ENCODE measurements at regions not wholly inside any gene's neighbourhood (a gene's known extent, or its start where the extent isn't known, plus 50 kb on each side); places are given as distances from the start of the nearest gene placed in this dataset.

- ChIA-PET POLR2A (no interaction called here), CTCF (no interaction called here), RAD21 (ENCODE audit: low non-redundant PET in 1 of 2, low total read pairs in 2 of 2, uncharacterized antibody in 2 of 2, unreplicated experiment in 2 of 2) (no interaction called here)
- Histone ChIP-seq H3K36me3 (ENCODE audit: control insufficient read depth in 1 of 2, insufficient read depth in 2 of 2, low read length in 2 of 2) (no peaks in the 10 kb centered on the region), H3K9ac (ENCODE audit: low read length) (no peak overlapping the region), H3K9me3 (ENCODE audit: control insufficient read depth in 1 of 2, insufficient read depth in 1 of 2, low read depth in 1 of 2, low read length in 2 of 2) (no peaks in the 10 kb centered on the region), H3K9me2 (ENCODE audit: insufficient read depth) (no peaks in the 10 kb centered on the region), H3K4me3 (replicated peaks in 1 of 2; ENCODE audit: low read depth in 1 of 2, low read length in 2 of 2) (no peak overlapping the region), H2AFZ (ENCODE audit: low read depth, low read length, poor library complexity, severe bottlenecking) (no peak overlapping the region), H4K20me1 (ENCODE audit: insufficient read depth) (no peaks in the 10 kb centered on the region), H3K4me2 (ENCODE audit: low read length) (no peak overlapping the region), H3K4me1 (ENCODE audit: control insufficient read depth in 1 of 2, insufficient read depth in 2 of 2, low read length in 2 of 2) (no peaks in the 10 kb centered on the region), H3K27ac (ENCODE audit: low read depth, low read length) (no peak overlapping the region), H3K27me3 (ENCODE audit: insufficient read depth, low read length) (no peaks in the 10 kb centered on the region), H3K79me2 (ENCODE audit: insufficient read depth, low read length) (no peaks in the 10 kb centered on the region)
- no TSS peak for BruUV-seq (replicated peaks)
- DNase-seq (ENCODE audit: low read depth, low spot score) (no peak), ATAC-seq (no peak)
- no peak for TF ChIP-seq TCF7L2 (IDR thresholded peaks at IDR 0.05; ENCODE audit: borderline replicate concordance, extremely low read depth, insufficient read depth, insufficient read length)
- intact Hi-C loops (cut with micrococcal nuclease) = no loop called here
These were observed 124.4 kb upstream of the PTPRZ1 start for GRCh38 chr7:121748546-121748945.

- ChIA-PET POLR2A (no interaction called here), RAD21 (ENCODE audit: low non-redundant PET in 1 of 2, low total read pairs in 2 of 2, uncharacterized antibody in 2 of 2, unreplicated experiment in 2 of 2) (no interaction called here), CTCF (interaction anchor here (1.5 kb wide), 1 partner anchor 249 kb away, joined by 5 read pairs; no protein-coding TSS in a partner anchor)
- H3K27ac ChIP-seq (ENCODE audit: low read depth, low read length) = no peak overlapping the region
- no peak overlapping the region for H3K4me3 ChIP-seq (replicated peaks in 1 of 2; ENCODE audit: low read depth in 1 of 2, low read length in 2 of 2)
- H3K9me2 ChIP-seq (ENCODE audit: insufficient read depth) = no peaks in the 10 kb centered on the region
- H3K27me3 ChIP-seq (ENCODE audit: insufficient read depth, low read length) = no peaks in the 10 kb centered on the region
- H3K9me3 ChIP-seq (ENCODE audit: control insufficient read depth in 1 of 2, insufficient read depth in 1 of 2, low read depth in 1 of 2, low read length in 2 of 2) = no peaks in the 10 kb centered on the region
- no peak overlapping the region for H3K4me2 ChIP-seq (ENCODE audit: low read length)
- no peak overlapping the region for H2AFZ ChIP-seq (ENCODE audit: low read depth, low read length, poor library complexity, severe bottlenecking)
- no peaks in the 10 kb centered on the region for H3K79me2 ChIP-seq (ENCODE audit: insufficient read depth, low read length)
- no TSS peak for BruUV-seq (replicated peaks)
- H3K9ac ChIP-seq (ENCODE audit: low read length) = no peak overlapping the region
- no peaks in the 10 kb centered on the region for H3K4me1 ChIP-seq (ENCODE audit: control insufficient read depth in 1 of 2, insufficient read depth in 2 of 2, low read length in 2 of 2)
- no peaks in the 10 kb centered on the region for H3K36me3 ChIP-seq (ENCODE audit: control insufficient read depth in 1 of 2, insufficient read depth in 2 of 2, low read length in 2 of 2)
- intact Hi-C loops (cut with micrococcal nuclease) = no loop called here
- H4K20me1 ChIP-seq (ENCODE audit: insufficient read depth) = no peaks in the 10 kb centered on the region
- no peak for ATAC-seq
- DNase-seq (ENCODE audit: low read depth, low spot score) = no peak
- TF ChIP-seq CEBPB (IDR thresholded peaks at IDR 0.05; ENCODE audit: low read depth) = no peak
- no peak for TF ChIP-seq REST (IDR thresholded peaks at IDR 0.05; ENCODE audit: low read depth)
- TF ChIP-seq EGR1 (IDR thresholded peaks at IDR 0.05; ENCODE audit: low read depth) = no peak
- TF ChIP-seq TCF7L2 (IDR thresholded peaks at IDR 0.05; ENCODE audit: borderline replicate concordance, extremely low read depth, insufficient read depth, insufficient read length) = no peak
- no peak for TF ChIP-seq ELF1 (IDR thresholded peaks at IDR 0.05; ENCODE audit: borderline replicate concordance, low read depth)
- no peak for TF ChIP-seq ZBTB33 (IDR thresholded peaks at IDR 0.05; ENCODE audit: extremely low read depth, insufficient replicate concordance, low read length)
- no peak for TF ChIP-seq CTCF (IDR thresholded peaks at IDR 0.05 in 2 of 3, conservative IDR thresholded peaks at IDR 0.05 in 1 of 3; ENCODE audit: borderline replicate concordance in 1 of 3, insufficient read depth in 1 of 3, low read depth in 2 of 3, low read length in 2 of 3)
- TF ChIP-seq ZFX (IDR thresholded peaks at IDR 0.05) = no peak
- no peak for TF ChIP-seq EZH2phosphoT487 (IDR thresholded peaks at IDR 0.05; ENCODE audit: borderline replicate concordance)
- no peak for TF ChIP-seq CBX3 (IDR thresholded peaks at IDR 0.05; ENCODE audit: low read depth)
- TF ChIP-seq SRF (IDR thresholded peaks at IDR 0.05; ENCODE audit: low read depth) = no peak
- TF ChIP-seq YY1 (IDR thresholded peaks at IDR 0.05; ENCODE audit: extremely low read depth, insufficient replicate concordance, low read depth, low read length) = no peak
- no peak for TF ChIP-seq POLR2A (IDR thresholded peaks at IDR 0.05; ENCODE audit: borderline replicate concordance, extremely low read depth, insufficient read depth, insufficient read length)
These were observed 127.1 kb upstream of the PTPRZ1 start for GRCh38 chr7:121745856-121746255.
